HG02981 (cell line): ENCODE measurements at regions not wholly inside any gene's neighbourhood (a gene's known extent, or its start where the extent isn't known, plus 50 kb on each side); places are given as distances from the start of the nearest gene placed in this dataset.

Experiments used
- ATAC-seq: cut with Tn5 transposase; IDR thresholded peaks from one replicate; pipeline ENCODE4 v1.9.1; 2021; ENCODE audit warnings: mild to moderate bottlenecking, moderate library complexity; ENCODE audit not compliant: unreplicated experiment

DNA sequence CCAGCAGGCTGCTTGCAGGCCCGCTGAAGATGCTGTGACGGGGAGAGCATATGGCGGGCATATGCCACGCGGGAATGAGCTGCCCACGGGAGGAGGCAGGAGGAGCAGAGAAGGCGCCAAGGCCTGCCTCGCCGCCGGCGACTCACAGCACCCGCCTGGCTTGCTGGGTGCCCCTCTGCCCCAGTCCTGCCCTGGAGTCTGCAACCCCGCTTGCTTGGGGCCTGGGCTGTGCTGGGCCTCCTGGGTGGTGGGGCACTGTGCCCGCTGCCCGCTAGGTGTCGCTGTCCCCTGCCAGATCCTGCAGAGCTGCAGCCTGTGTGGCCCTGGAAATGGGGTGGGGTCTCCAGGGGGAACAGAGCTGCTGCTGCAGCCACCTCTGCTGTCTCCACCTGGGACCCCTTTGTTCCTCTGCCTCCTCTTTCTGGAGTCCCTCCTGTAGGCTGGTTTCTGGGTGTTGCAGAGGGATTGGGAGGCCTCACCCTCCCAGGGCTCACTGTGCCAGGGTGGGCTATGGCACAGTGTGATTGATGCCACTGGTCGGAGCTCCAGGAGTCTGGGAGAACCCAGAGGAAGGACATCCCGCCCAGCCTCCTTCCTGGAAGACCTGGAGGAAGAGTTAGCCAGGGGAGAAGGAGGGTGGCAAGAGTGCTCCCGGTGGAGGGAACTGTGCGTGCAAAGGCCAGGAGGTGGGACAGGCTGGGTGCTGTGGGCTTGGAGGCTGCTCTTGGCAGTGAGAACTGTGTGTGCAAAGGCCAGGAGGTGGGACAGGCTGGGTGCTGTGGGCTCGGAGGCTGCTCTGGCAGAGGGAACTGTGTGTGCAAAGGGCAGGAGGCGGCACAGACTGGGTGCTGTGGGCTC lies 141.0 kb upstream of the CIBAR2 start:
- ATAC-seq = peak; percentile 66

DNA sequence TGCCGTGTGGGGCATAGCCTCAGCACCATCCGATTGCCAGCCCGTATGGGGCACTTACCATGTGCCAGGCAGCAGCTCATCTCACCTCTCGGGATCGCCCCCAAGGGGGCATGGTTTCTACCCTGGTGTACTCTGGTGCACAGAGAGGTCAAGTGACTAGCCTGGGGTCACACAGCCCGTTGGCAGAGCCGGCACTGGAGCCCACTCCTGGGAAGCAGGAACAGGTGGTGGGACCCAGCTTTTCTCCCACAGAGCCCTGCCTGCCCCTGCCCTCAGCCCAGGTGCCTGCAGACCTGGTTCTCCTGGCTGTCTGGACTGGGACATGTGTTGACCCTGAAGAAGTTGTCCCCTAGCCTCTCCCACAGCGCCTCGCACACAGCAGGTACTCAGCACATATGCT lies 141.8 kb upstream of the CIBAR2 start:
- no peak for ATAC-seq

DNA sequence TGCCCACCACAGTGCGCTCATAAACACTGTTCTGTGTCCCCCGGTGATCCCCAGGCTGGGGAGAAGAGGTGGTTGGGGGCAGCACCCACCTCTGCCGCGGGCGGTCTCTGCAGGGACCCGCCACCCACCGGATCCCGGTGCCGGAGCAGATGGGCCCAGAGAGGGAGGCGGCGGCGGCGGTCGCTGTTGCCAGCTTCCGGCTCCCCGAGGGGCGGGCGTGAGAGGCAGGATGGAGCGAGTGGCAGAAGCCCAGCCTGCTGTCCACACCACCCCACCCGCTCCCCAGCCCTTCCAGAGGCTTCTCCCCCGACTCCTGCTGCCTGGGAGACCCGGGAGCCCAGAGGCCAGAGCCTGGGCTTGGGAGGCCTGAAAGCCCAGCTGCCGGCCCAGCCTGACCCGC lies 142.6 kb upstream of the CIBAR2 start:
- ATAC-seq = no peak

DNA sequence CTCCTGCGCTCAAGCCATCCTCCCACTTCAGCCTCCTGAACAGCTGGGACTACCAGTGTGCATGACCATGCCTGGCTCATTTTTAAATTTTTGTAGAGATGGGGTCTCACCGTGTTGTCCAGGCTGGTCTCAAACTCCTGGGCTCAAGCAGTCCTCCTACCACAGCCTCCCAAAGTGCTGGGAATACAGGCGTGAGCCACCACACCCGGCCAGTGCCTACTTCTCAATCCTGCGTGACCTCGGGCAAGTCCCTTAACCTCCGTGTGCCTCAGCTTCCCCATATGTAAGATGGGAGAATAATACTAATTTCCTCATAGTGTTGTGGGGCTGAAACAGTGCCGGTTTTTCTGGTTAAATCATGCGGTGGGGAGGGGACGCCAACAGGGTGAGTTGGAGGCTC lies 143.5 kb upstream of the CIBAR2 start:
- no peak for ATAC-seq

DNA sequence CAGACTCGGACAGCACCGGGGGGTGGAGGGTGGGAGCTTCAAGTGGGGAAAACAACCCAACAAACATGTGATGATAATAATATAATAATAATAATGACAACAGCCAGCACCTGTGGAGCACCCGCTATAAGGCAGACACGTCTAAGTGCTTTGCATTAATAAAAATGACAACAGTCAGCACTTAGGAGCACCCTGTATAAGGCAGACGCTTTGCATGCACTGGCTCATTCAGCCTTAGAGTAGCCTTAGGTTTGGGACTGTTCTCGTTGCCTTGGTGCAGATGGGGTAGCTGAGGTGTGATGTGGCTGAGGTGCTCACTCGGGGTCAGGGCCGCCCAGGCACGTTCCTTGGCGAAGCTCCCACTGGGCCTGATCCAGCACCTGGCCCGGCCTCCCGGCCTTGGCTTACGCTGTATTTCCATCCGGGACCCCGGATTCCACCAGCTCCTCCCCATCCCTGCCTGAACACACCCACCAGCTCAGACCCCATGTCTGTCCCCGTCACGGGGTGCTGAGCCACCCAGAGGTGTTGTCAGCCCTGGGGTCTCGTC lies 144.0 kb upstream of the CIBAR2 start:
- ATAC-seq = no peak

DNA sequence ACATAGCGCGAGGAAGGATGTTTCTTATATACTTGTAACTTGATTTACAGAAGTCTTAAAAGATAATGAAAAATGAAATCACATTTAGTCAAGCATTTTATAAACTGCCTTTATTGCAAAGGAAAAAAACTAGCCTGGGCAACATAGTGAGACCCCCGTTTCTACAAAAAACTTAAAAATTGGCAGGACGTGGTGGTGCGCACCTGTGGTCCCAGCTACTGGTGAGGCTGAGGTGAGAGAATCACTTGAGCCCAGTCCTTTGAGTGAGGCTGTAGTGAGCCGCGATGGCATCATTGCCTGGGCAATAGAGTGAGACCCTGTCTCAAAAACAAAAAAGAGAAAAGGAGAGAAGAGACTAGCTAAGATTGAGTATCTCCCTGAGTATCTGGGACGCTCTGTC lies 145.2 kb upstream of the CIBAR2 start:
- ATAC-seq = no peak

DNA sequence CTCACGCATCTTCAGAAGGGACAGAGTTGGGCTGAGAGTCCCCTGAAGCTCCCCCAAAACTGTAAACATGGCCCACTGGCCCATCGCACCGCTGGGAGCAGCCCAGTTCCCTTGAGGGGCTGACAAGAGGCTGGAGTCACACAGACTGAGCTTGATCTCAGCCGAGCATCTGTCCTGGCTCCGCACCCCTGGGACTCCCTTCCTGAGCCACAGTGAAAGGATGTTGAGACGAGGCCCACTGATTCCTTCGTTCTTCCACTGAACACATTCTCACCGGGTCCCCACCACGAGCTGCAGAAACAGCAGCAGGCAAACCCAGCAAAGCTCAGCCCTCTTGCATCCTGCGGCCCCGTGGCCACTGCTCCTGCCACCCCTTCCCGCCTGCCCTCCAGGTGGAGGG lies 145.9 kb upstream of the CIBAR2 start:
- no peak for ATAC-seq

DNA sequence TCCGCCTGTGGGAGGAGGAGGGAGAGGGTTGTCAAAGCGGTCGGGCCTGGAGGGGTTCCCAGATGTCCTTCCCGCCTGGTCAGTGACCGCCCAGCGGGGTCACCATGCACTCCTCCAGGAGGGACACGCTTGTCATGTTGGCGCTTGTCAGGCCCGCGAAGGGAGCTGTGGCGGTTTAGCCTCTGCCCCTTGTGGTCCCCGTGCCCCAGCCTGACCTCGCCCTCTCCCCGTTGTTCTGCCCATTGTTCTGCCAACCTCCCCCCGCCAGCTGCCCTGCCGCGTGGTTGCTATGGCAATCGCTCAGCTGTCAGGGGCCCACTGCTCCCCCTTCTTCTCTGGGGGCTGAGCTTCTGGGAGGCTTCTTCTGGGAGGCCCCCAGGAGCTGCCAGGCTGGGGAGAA lies 146.4 kb upstream of the CIBAR2 start:
- ATAC-seq = no peak

DNA sequence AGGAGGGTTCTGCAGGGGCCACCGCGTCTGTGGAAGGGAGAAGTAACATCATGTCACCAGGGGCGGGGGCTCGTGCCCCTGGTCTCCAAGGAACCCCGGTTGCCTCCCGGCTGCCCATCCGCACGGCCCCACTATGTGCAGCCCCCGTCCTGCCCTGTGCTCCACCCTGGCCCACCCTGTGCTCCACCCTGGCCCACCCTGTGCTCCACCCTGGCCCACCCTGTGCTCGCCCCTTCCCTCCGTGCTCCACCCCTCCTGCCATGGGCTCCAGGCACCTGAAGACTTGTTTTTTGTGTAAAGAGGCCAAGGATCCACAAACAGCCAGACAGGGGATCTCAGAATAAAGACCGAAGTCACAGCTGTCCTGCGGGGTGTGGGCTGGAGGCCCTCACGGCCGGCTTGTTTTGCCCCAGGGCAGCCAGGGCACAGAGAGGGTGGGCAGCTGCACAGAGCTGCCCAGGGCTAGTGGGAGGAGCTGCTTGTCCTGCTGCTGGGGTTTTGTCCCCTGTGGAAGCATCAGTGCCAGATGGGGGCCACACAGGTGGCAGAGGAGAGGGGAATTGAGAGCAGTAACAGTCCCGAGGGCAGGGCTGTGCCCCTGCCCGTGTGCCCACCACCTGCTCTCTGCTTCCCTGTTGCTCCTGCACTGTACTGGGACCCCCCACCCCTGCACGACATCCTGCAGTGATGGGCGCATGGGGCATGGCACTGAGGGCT lies 147.0 kb upstream of the CIBAR2 start:
- no peak for ATAC-seq

DNA sequence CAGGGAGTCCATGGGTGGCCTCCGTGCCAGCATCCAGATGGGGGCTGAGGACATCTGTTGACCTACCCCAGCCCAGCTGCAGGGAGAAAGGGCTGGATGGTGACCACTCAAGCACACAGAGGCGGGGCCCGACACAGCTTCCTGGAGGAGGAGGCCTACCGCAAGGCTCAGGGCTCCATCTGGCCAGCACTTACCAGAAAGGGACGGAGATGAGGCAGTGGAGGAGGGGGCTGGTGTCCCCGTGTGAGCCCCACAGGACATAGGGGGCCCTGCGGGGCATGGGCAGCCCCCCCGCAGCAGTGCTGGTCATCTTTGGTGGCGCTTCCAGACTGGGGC lies 147.5 kb upstream of the CIBAR2 start:
- ATAC-seq = no peak

DNA sequence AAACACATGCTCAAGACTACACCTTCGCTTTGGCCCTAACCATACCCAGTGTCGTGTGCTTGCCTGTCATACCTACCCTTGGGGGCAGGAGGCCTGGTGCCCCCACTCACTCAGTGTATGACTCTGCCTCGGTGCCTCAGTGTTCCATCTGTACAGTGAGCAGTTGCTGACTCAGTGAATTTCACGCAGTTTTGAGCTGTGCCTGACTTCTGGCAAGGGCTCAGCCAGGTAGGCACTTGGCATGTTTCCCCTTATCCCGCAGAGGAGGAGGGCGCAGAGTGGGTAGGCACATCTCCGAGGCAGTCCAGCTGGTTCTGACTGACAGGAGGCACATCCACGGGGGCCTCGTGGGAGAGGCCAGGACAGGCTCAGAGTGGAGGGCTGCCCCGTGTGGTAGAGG lies 148.9 kb upstream of the CIBAR2 start:
- ATAC-seq = no peak

DNA sequence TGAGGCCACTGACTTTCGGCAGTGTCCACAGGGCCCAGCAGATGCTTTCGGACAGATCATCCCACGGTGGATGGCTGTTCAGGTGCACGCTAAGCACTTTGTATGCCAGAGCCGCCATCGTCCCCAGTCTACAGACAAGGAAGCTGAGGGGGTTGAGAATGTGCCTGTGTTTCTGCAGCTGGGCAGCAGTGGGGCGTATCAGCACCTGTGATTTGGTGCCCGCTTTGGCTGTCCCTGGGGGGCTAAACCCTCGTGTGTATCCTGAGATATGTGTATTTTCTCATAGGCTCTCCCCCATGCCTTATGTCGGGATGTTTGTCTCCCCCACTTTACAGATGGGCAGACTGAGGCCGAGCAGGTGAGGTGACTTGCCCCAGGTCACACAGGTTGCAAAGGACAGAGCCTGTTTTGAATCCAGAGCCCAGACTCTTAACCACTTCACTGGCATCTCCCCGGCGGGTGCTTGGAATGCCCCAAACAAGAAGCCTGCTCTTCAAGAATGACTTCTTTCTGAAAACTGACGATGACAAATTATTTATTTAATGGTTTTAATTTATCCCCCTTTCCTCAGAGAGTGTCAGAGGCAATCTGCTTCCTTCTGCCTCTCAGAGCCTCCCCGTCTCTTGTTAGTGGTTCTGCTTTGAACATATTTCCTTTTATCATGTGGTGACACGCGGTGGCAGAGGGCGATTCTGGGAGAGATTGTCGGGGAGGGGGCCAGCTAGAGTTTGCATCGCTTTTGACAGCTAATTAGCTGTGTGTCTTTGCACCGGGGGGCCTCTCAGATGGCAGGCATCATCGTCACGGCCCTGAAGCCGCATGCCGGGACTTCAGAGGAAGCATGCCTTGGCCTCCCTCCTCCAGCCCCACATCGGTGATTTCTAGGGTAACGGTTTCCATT lies 149.6 kb upstream of the CIBAR2 start:
- ATAC-seq = no peak

DNA sequence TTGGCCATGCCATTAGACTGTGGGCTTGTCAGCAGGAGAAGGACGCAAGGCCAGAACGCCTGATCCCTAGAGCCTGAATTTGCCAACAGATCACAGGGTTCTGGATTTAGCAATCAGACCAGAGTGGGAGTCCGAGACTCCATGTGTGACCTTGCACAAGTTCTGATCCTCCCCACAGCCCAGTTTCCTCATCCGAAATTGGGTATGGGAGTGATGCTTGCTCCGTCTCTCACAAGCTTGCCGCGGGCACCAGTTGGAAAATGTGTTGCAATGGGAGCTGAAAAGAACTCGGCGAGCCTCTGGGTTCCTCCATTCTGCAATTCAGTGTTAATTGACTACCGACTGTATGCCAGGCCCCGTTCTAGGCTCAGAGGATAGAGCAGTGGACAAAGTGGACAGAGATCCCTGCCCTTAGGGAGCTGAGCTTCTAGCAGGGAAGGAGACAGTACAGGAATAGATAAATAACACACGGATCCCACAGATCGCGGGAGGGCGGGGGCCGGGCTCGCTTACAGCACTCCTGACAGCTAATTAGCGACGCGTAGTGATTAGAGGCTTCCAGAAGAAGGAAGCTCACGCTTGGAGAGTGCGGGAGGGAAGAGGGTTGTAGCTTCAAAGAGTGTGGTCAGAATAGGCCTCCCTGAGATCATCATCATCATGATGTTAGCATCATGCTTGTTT lies 150.4 kb upstream of the CIBAR2 start:
- no peak for ATAC-seq

DNA sequence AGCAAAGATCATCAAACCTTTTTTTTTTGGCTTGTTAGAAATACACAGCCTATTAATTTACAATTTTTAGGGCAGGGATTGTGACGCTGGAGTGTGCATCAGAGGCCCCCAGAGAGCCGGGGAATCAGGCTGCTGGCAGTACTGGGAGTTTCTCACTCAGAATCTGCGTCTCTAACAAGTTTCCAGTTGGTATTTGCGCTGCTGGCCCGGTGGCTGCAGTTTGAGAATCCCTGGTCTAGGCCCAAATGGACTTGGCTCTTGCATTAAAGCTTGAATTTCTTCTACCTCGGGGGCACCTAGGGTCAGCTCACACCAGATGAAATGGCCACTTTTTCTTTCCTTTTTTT lies 150.9 kb upstream of the CIBAR2 start:
- no peak for ATAC-seq

DNA sequence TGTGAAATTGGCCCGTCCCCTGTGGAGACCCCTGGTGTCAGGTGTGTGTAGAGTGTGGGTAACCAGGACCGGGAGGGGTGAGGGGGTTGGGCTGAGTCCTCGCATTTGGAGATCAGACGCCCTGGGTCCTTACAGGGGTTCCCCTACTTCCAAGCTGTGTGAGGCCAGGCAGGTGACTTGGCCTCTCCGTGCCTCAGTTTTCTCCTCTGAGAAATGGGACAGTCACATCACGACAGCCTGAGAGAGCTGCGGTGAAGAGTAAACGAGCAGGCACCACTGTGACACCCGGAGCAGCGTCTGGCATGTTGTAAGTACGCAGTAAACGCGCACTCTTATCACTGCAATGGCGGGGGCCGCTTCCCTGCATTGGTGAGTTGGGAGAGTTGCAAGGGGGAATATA lies 152.5 kb upstream of the CIBAR2 start:
- ATAC-seq = no peak

DNA sequence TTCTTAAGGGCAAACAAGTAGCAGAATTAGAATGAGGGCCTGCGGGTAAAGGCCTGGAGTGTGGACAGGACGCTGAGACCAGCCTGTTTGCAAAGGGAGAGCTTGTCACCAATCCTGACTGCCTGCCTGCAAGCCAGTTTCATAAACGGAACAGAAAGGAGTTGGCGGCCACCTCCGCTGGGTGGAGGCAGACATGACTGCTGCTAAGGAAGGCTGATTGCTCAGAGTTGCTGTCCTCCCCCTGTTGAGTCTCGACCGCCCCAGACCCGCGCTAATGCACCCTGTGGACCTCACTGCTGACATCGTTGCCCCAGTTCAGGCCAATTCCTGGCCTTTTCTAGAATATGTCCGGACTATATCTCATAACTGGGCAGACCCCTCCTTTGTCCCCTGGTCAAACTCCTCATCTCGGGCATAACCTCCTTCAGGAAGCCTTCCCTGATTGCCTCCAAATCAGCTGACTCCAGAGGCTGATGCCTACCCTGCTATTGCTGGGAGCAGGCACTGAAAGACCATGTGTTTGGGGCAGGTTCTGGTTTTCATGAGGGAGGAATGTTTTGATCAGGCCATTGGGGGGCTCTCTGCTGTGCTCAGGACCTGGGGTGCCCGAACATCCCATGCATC lies 153.0 kb upstream of the CIBAR2 start:
- no peak for ATAC-seq

DNA sequence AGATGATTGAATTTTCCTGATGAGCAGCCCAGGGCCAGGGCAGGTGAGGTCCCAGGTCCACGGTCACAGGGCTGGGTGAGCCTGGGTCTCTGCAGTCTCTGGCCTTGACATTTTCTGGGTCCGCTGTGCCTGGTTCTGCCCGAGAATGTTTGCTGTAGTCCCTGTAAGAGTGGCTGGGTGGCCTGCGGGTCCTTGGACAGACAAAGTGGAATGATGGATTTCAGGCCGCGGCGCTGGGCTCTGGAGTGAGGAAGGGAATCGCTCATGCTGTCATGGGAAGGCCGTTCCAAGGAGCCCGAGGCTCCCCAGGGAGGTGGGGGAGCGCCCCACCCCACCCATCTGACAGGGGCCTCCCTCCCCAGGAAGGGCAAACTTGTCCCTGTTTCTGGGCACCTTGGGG lies 153.5 kb upstream of the CIBAR2 start:
- no peak for ATAC-seq

DNA sequence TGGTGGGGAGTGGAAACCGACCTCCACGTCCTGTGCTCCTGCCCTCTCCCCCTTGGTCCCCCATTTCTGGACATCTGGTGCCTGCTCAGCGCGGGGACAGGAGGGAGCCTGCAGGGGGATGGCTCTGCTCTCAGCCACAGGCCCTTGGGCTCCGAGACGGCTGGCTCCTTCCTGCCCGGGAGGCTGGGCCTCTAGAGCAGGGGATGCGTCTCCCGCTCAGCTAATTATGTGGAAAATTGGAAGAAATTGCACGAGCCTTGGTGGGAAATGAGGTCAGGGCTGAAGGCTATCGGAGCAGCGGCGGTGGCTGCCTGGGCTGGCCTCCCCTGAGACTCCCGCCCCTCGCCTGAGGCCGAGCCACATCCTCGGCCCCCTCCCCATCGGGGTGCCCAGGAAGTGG lies 154.6 kb upstream of the CIBAR2 start:
- no peak for ATAC-seq

DNA sequence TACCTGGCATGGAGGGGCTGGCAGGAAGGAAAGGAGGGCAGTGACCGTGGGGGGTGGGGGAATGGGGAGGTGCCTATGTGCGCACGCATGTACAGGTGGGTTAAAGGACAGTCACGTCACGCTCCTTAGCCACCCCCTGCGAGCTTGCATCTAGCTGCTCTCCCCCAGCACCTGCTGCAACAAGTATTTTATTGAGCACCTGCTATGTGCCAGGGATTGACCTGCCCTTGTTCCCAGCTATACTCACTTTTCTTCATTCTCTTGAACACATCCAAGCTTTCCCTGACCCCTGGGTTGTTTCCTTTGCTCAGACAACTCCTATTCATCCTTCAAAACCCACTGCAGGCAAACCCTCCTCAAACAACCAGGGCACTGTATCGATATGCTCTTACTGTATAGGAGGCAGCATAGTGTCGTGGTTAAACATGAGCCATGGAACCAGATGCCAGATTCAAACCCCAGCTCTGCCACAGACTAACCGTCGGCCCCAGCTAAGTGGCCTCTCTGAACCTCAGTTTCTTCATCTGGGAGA lies 155.2 kb upstream of the CIBAR2 start:
- no peak for ATAC-seq

DNA sequence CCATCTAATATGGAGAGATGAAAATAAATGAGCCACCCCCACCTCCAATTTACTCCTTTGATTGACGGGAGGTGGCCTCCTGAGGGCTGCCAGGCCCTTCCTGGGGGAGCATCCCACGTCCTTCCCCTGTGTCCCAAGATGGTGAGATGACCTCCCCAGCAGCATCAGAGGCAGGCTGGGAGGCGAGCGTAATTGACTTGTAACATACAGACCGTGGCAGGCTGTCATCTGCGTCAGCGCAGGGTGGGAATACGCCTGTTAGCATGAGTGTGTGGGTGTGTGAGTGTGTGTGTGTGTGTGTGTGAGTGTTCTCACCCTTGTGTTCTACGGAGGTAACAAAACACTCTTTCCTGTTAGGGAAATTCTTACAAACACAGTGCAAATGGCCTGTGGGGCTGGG lies 156.9 kb upstream of the CIBAR2 start:
- ATAC-seq = no peak
